HL-60 (cell line): ENCODE measurements at regions not wholly inside any gene's neighbourhood (a gene's known extent, or its start where the extent isn't known, plus 50 kb on each side); places are given as distances from the start of the nearest gene placed in this dataset.
A peak's percentile ranks its signal among the peaks of the same experiment; 100 is the strongest.

Experiments used
- DNase-seq, 2 experiments: peaks; one replicate each; pipeline ENCODE4 v3.0.0-alpha.2; 2010 to 2020; ENCODE audit warnings: low read depth in 1 of 2, low spot score in 1 of 2
- H3K27ac ChIP-seq: fragments of 250-450 bp; sonication (Bioruptor Pico); replicated peaks from 2 replicates; pipeline ENCODE4 v1.5.1; 2020; ENCODE audit warnings: mild to moderate bottlenecking, moderate library complexity
- H3K27me3 ChIP-seq: fragments of 250-450 bp; sonication (Bioruptor Pico); 2 replicates; pipeline ENCODE4 v1.5.1; 2021; ENCODE audit warnings: mild to moderate bottlenecking, moderate library complexity; ENCODE audit not compliant: insufficient read depth, poor library complexity, severe bottlenecking
- H3K4me3 ChIP-seq: replicated peaks from 2 replicates; pipeline ENCODE4 v1.5.1; 2011; ENCODE audit warnings: mild to moderate bottlenecking, control low read depth, low read length; ENCODE audit not compliant: insufficient read depth
- CTCF ChIP-seq: IDR thresholded peaks from one replicate; pipeline ENCODE4 v1.5.1; 2011; ENCODE audit warnings: low read length, control low read depth, inconsistent platforms; ENCODE audit not compliant: insufficient read depth
- GABPA ChIP-seq: IDR thresholded peaks from 2 replicates; pipeline ENCODE4 v1.6.1; 2012; ENCODE audit warnings: low read depth
- POLR2AphosphoS5 ChIP-seq: IDR thresholded peaks from 2 replicates; pipeline ENCODE4 v1.6.1; 2012; ENCODE audit warnings: low read depth
- SPI1 ChIP-seq: IDR thresholded peaks from 2 replicates; pipeline ENCODE4 v1.6.1; 2012; ENCODE audit warnings: low read depth, mild to moderate bottlenecking, borderline replicate concordance
- TF ChIP-seq, protein P1 (sequence below): IDR thresholded peaks from 2 replicates; pipeline ENCODE4 v1.6.1; 2012; ENCODE audit warnings: low read depth; ENCODE audit not compliant: insufficient replicate concordance

GRCh38 chr18:39711701-39712100 lies 2146.1 kb upstream of the CELF4 start:
- Histone ChIP-seq H3K4me3 (no peak overlapping the region), H3K27me3 (no peaks in the 10 kb centered on the region), H3K27ac (no peak overlapping the region)
- no peak for DNase-seq
- TF ChIP-seq, protein P1, sequence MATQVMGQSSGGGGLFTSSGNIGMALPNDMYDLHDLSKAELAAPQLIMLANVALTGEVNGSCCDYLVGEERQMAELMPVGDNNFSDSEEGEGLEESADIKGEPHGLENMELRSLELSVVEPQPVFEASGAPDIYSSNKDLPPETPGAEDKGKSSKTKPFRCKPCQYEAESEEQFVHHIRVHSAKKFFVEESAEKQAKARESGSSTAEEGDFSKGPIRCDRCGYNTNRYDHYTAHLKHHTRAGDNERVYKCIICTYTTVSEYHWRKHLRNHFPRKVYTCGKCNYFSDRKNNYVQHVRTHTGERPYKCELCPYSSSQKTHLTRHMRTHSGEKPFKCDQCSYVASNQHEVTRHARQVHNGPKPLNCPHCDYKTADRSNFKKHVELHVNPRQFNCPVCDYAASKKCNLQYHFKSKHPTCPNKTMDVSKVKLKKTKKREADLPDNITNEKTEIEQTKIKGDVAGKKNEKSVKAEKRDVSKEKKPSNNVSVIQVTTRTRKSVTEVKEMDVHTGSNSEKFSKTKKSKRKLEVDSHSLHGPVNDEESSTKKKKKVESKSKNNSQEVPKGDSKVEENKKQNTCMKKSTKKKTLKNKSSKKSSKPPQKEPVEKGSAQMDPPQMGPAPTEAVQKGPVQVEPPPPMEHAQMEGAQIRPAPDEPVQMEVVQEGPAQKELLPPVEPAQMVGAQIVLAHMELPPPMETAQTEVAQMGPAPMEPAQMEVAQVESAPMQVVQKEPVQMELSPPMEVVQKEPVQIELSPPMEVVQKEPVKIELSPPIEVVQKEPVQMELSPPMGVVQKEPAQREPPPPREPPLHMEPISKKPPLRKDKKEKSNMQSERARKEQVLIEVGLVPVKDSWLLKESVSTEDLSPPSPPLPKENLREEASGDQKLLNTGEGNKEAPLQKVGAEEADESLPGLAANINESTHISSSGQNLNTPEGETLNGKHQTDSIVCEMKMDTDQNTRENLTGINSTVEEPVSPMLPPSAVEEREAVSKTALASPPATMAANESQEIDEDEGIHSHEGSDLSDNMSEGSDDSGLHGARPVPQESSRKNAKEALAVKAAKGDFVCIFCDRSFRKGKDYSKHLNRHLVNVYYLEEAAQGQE = no peak
- TF ChIP-seq SPI1 (no peak), POLR2AphosphoS5 (no peak), CTCF (no peak), GABPA (no peak)

DNA sequence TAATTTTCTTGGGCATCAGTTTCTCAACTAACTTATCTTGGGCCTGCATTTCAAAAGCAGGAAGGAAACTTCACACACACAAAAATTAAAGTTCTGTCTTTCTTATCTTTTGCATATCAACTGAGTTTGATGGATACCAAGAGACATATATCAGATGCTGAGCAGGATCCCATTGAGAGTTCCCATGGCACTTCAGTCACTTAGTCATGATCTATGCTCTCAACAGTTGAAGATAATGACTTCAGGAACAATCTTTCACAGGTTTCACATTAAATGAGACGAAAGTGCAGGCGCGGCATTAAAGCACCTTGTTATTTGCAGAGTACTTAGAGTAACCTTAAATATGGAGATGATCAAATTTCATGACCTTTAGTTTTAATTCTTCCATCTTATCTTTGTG lies 2139.8 kb upstream of the CELF4 start:
- no peak overlapping the region for H3K27ac ChIP-seq
- no peak for DNase-seq
- no peaks in the 10 kb centered on the region for H3K27me3 ChIP-seq
- TF ChIP-seq POLR2AphosphoS5 (no peak), SPI1 (no peak), GABPA (no peak), CTCF (no peak)
- TF ChIP-seq, protein P1 = no peak
- H3K4me3 ChIP-seq = no peak overlapping the region

GRCh38 chr18:39702888-39703287 lies 2137.3 kb upstream of the CELF4 start:
- H3K27me3 ChIP-seq = no peaks in the 10 kb centered on the region
- DNase-seq = peak in 1 of 2 experiments; percentile 38
- no peak overlapping the region for H3K27ac ChIP-seq
- TF ChIP-seq, protein P1 = no peak
- TF ChIP-seq CTCF = no peak
- no peak for TF ChIP-seq POLR2AphosphoS5
- no peak for TF ChIP-seq GABPA
- TF ChIP-seq SPI1 = peak; percentile 66; the same call in 1 of the 2 replicates
- no peak overlapping the region for H3K4me3 ChIP-seq
